HCT116 (cell line): ENCODE measurements at regions not wholly inside any gene's neighbourhood (a gene's known extent, or its start where the extent isn't known, plus 50 kb on each side); places are given as distances from the start of the nearest gene placed in this dataset.

Experiments used
- CEBPB ChIP-seq: IDR thresholded peaks from 2 replicates; pipeline ENCODE4 v1.6.1; 2012; ENCODE audit warnings: low read depth
- EGR1 ChIP-seq: IDR thresholded peaks from 2 replicates; pipeline ENCODE4 v1.6.1; 2012; ENCODE audit warnings: low read depth
- ELF1 ChIP-seq: IDR thresholded peaks from 2 replicates; pipeline ENCODE4 v1.6.1; 2012; ENCODE audit warnings: low read depth, borderline replicate concordance
- FOSL1 ChIP-seq: IDR thresholded peaks from 2 replicates; pipeline ENCODE4 v1.6.1; 2012; ENCODE audit warnings: low read depth
- POLR2A ChIP-seq: IDR thresholded peaks from 2 replicates; pipeline ENCODE4 v1.7.0; 2011; ENCODE audit warnings: borderline replicate concordance; ENCODE audit not compliant: insufficient read depth, insufficient read length; ENCODE audit errors: extremely low read depth
- POLR2AphosphoS5 ChIP-seq: IDR thresholded peaks from 2 replicates; pipeline ENCODE4 v1.6.1; 2011; ENCODE audit warnings: mild to moderate bottlenecking, low read depth, low read length, moderate library complexity
- TCF7L2 ChIP-seq: IDR thresholded peaks from 2 replicates; pipeline ENCODE4 v1.7.0; 2011; ENCODE audit warnings: borderline replicate concordance, inconsistent platforms; ENCODE audit not compliant: insufficient read depth, insufficient read length; ENCODE audit errors: extremely low read depth
- YY1 ChIP-seq: IDR thresholded peaks from 2 replicates; pipeline ENCODE4 v1.6.1; 2011; ENCODE audit warnings: low read length, low read depth, moderate library complexity, mild to moderate bottlenecking; ENCODE audit not compliant: insufficient replicate concordance; ENCODE audit errors: extremely low read depth
- ZFX ChIP-seq: fragments of 450-650 bp; IDR thresholded peaks from 2 replicates; pipeline ENCODE4 v1.6.1; 2017
- ZNF274 ChIP-seq: fragments of 200-500 bp; sonication (Bioruptor generic); IDR thresholded peaks from 2 replicates; pipeline ENCODE4 v1.6.1; 2014; ENCODE audit warnings: mild to moderate bottlenecking, low read depth, low read length, inconsistent platforms
- TF ChIP-seq, protein P1 (sequence below), 3 experiments: fragments of 200-600 bp in 1 of 3; sonication (generic) in 1 of 3; IDR thresholded peaks in 2 of 3; conservative IDR thresholded peaks in 1 of 3; 2 replicates each; pipeline ENCODE4 v1.5.1; 2012 to 2017; ENCODE audit warnings: low read depth in 2 of 3, low read length in 2 of 3, antibody characterized with exemption in 1 of 3, borderline replicate concordance in 1 of 3, control low read depth in 1 of 3, mild to moderate bottlenecking in 1 of 3, mixed read lengths in 1 of 3, mixed run types in 1 of 3, moderate library complexity in 1 of 3; ENCODE audit not compliant: insufficient read depth in 1 of 3
- TF ChIP-seq, protein P2 (sequence below): IDR thresholded peaks from 2 replicates; pipeline ENCODE4 v1.6.1; 2012
- TF ChIP-seq, protein P3 (sequence below): IDR thresholded peaks from 2 replicates; pipeline ENCODE4 v1.6.1; 2012; ENCODE audit warnings: low read depth

GRCh38 chr3:161166051-161166450, 55.1 kb upstream of the NMD3 start:
- TF ChIP-seq POLR2A (no peak), FOSL1 (no peak), POLR2AphosphoS5 (no peak), ZNF274 (no peak), ELF1 (no peak), TCF7L2 (no peak), YY1 (no peak), CEBPB (no peak), EGR1 (no peak), ZFX (no peak)
- TF ChIP-seq, protein P1, sequence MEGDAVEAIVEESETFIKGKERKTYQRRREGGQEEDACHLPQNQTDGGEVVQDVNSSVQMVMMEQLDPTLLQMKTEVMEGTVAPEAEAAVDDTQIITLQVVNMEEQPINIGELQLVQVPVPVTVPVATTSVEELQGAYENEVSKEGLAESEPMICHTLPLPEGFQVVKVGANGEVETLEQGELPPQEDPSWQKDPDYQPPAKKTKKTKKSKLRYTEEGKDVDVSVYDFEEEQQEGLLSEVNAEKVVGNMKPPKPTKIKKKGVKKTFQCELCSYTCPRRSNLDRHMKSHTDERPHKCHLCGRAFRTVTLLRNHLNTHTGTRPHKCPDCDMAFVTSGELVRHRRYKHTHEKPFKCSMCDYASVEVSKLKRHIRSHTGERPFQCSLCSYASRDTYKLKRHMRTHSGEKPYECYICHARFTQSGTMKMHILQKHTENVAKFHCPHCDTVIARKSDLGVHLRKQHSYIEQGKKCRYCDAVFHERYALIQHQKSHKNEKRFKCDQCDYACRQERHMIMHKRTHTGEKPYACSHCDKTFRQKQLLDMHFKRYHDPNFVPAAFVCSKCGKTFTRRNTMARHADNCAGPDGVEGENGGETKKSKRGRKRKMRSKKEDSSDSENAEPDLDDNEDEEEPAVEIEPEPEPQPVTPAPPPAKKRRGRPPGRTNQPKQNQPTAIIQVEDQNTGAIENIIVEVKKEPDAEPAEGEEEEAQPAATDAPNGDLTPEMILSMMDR (IDR thresholded peaks at IDR 0.05 in 2 of 3, conservative IDR thresholded peaks at IDR 0.05 in 1 of 3; ENCODE audit: borderline replicate concordance in 1 of 3, insufficient read depth in 1 of 3, low read depth in 2 of 3, low read length in 2 of 3), result no peak
- TF ChIP-seq, protein P2, sequence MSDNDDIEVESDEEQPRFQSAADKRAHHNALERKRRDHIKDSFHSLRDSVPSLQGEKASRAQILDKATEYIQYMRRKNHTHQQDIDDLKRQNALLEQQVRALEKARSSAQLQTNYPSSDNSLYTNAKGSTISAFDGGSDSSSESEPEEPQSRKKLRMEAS, result no peak
- TF ChIP-seq, protein P3, sequence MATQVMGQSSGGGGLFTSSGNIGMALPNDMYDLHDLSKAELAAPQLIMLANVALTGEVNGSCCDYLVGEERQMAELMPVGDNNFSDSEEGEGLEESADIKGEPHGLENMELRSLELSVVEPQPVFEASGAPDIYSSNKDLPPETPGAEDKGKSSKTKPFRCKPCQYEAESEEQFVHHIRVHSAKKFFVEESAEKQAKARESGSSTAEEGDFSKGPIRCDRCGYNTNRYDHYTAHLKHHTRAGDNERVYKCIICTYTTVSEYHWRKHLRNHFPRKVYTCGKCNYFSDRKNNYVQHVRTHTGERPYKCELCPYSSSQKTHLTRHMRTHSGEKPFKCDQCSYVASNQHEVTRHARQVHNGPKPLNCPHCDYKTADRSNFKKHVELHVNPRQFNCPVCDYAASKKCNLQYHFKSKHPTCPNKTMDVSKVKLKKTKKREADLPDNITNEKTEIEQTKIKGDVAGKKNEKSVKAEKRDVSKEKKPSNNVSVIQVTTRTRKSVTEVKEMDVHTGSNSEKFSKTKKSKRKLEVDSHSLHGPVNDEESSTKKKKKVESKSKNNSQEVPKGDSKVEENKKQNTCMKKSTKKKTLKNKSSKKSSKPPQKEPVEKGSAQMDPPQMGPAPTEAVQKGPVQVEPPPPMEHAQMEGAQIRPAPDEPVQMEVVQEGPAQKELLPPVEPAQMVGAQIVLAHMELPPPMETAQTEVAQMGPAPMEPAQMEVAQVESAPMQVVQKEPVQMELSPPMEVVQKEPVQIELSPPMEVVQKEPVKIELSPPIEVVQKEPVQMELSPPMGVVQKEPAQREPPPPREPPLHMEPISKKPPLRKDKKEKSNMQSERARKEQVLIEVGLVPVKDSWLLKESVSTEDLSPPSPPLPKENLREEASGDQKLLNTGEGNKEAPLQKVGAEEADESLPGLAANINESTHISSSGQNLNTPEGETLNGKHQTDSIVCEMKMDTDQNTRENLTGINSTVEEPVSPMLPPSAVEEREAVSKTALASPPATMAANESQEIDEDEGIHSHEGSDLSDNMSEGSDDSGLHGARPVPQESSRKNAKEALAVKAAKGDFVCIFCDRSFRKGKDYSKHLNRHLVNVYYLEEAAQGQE, result no peak
